B cell (primary cell): ENCODE measurements at regions not wholly inside any gene's neighbourhood (a gene's known extent, or its start where the extent isn't known, plus 50 kb on each side); places are given as distances from the start of the nearest gene placed in this dataset.

Experiments used
- ATAC-seq: fragments of 200-7000 bp; cut with Tn5 transposase; one replicate; pipeline ENCODE4 v1.10.0; 2021; ENCODE audit warnings: low read depth, mild to moderate bottlenecking, moderate number of reproducible peaks, moderate library complexity
- CTCF ChIA-PET: fragments of 350-600 bp; sonication (Branson Sonifier 250); formaldehyde crosslinking; loops from one replicate; lab custom pipeline; 2021; ENCODE audit warnings: antibody characterized with exemption, inconsistent platforms; lab: Charles Lee
- POLR2A ChIA-PET: fragments of 350-600 bp; sonication (Branson Sonifier 250); formaldehyde crosslinking; loops from one replicate; lab custom pipeline; 2021; ENCODE audit warnings: antibody characterized with exemption; lab: Charles Lee
- DNase-seq: peaks from one replicate; pipeline ENCODE4 v3.0.0; 2013
- H2AFZ ChIP-seq: 2 replicates; pipeline ENCODE4 v1.6.1; 2012; ENCODE audit warnings: mild to moderate bottlenecking, low read depth, low read length; ENCODE audit not compliant: insufficient read depth, poor library complexity, severe bottlenecking
- H3K27ac ChIP-seq, 2 donors: 1 replicate in 1 of 2; 2 replicates in 1 of 2; pipeline ENCODE4 v1.5.1; 2012 to 2013; ENCODE audit warnings: low read length in 2 of 2, mild to moderate bottlenecking in 2 of 2, moderate library complexity in 1 of 2
- H3K27me3 ChIP-seq, 4 experiments: fragments of 200-600 bp in 1 of 4; sonication (generic) in 1 of 4; replicated peaks in 1 of 4; 1 replicate in 2 of 4; 2 replicates in 2 of 4; pipeline versions ENCODE4 v1.6.1 to v1.7.0; 2013 to 2016; ENCODE audit warnings: low read length in 3 of 4, mild to moderate bottlenecking in 2 of 4, mixed read lengths in 1 of 4, moderate library complexity in 1 of 4; ENCODE audit not compliant: insufficient read depth in 4 of 4, control insufficient read depth in 3 of 4; ENCODE audit errors: control extremely low read depth in 1 of 4
- H3K36me3 ChIP-seq, 2 experiments: replicated peaks in 1 of 2; 1 replicate in 1 of 2; 2 replicates in 1 of 2; pipeline versions ENCODE4 v1.6.1 to v1.7.1; 2013; ENCODE audit warnings: low read length in 1 of 2; ENCODE audit not compliant: insufficient read depth in 2 of 2, control insufficient read depth in 1 of 2; ENCODE audit errors: control extremely low read depth in 1 of 2, extremely low read depth in 1 of 2
- H3K4me1 ChIP-seq, 2 donors: fragments of 200-600 bp in 1 of 2; sonication (generic) in 1 of 2; 1 replicate in 1 of 2; 2 replicates in 1 of 2; pipeline versions ENCODE4 v1.5.1 to v1.6.1; 2013 to 2017; ENCODE audit warnings: low read length in 2 of 2; ENCODE audit not compliant: control insufficient read depth in 2 of 2, insufficient read depth in 2 of 2
- H3K4me2 ChIP-seq: replicated peaks from 2 replicates; pipeline ENCODE3; 2012; ENCODE audit warnings: mild to moderate bottlenecking, low read depth, low read length; ENCODE audit not compliant: poor library complexity, severe bottlenecking
- H3K4me3 ChIP-seq, 5 experiments: fragments of 200-600 bp in 1 of 5; sonication (generic) in 1 of 5; 1 replicate in 3 of 5; 2 replicates in 2 of 5; pipeline versions ENCODE4 v1.5.1 to v1.7.0; 2011 to 2016; ENCODE audit warnings: low read length in 4 of 5, mild to moderate bottlenecking in 4 of 5, low read depth in 2 of 5, control low read depth in 1 of 5, moderate library complexity in 1 of 5; ENCODE audit not compliant: insufficient read depth in 1 of 5; ENCODE audit errors: control extremely low read depth in 1 of 5, extremely low read depth in 1 of 5
- H3K79me2 ChIP-seq: fragments of 200-600 bp; sonication (generic); one replicate; pipeline ENCODE4 v1.6.0; 2016; ENCODE audit warnings: low read length; ENCODE audit not compliant: control insufficient read depth, insufficient read depth
- H3K9ac ChIP-seq: fragments of 200-600 bp; sonication (generic); 2 replicates; pipeline ENCODE4 v1.6.1; 2017; ENCODE audit warnings: mild to moderate bottlenecking, low read length, moderate library complexity
- H3K9me3 ChIP-seq, 3 donors: one replicate each; pipeline versions ENCODE4 v1.6.1 to v1.7.1; 2013; ENCODE audit warnings: low read length in 2 of 3; ENCODE audit not compliant: control insufficient read depth in 2 of 3, insufficient read depth in 1 of 3; ENCODE audit errors: control extremely low read depth in 1 of 3
- H4K20me1 ChIP-seq: 2 replicates; pipeline ENCODE4 v1.6.0; 2012; ENCODE audit warnings: mild to moderate bottlenecking, low read length; ENCODE audit not compliant: insufficient read depth, control insufficient read depth, poor library complexity, severe bottlenecking
- H3K27ac Mint-ChIP-seq: one replicate; pipeline ENCODE4 v1.8.0; 2021; ENCODE audit warnings: mixed read lengths
- H3K27me3 Mint-ChIP-seq: one replicate; pipeline ENCODE4 v1.8.0; 2021; ENCODE audit warnings: mixed read lengths
- H3K4me1 Mint-ChIP-seq: one replicate; pipeline ENCODE4 v1.8.0; 2021; ENCODE audit warnings: mixed read lengths
- H3K4me3 Mint-ChIP-seq: one replicate; pipeline ENCODE4 v1.8.0; 2021; ENCODE audit warnings: mixed read lengths
- H3K9me3 Mint-ChIP-seq: one replicate; pipeline ENCODE4 v1.8.0; 2022; ENCODE audit warnings: mixed read lengths; ENCODE audit not compliant: insufficient read depth
- CTCF ChIP-seq: fragments of 200-600 bp; IDR thresholded peaks from one replicate; pipeline ENCODE4 v1.8.0; 2022; ENCODE audit warnings: antibody characterized with exemption, mild to moderate bottlenecking
- EZH2 ChIP-seq: IDR thresholded peaks from 2 replicates; pipeline ENCODE4 v1.6.1; 2012; ENCODE audit warnings: borderline replicate concordance, low read depth, mild to moderate bottlenecking, moderate library complexity, low read length; ENCODE audit not compliant: insufficient read depth, poor library complexity, severe bottlenecking
- WGBS: methylation state at CpG from one replicate; pipeline ENCODE4 v1.1.5; 2013; ENCODE audit warnings: missing lambda C conversion rate; ENCODE audit not compliant: insufficient coverage; 5-methylcytosine and 5-hydroxymethylcytosine counted together
- intact Hi-C: fragments of 100-400 bp; cut with micrococcal nuclease; formaldehyde crosslinking; loops from one replicate; pipeline ENCODE4 v1.10.0; 2022

DNA sequence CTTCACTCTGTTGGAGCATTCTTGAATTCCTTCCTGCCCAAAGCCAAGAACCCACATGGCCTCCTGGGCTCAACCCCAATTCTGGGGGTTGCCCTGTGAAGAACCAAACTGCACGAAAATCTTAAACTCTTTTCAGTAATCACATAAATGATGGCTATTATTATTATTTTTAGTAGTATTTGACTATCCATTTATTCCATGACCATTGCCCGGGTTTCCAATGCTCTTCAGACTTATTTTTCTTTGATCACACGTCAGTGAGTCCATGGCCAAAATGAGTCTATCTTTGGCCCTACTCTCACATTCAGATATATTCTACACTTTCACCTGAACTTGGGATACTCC lies 185.9 kb downstream of the AVL9 start:
- H3K4me1 ChIP-seq: no peaks in the 10 kb centered on the region
- no peaks in the 10 kb centered on the region for H3K9me3 Mint-ChIP-seq
- no peaks in the 10 kb centered on the region for H3K4me1 Mint-ChIP-seq
- no peak overlapping the region for H3K27ac Mint-ChIP-seq
- intact Hi-C loops: no loop called here
- CTCF ChIA-PET: no interaction called here
- TF ChIP-seq EZH2 (no peak), CTCF (no peak)
- DNase-seq: no peak
- H3K9me3 ChIP-seq: no peaks in the 10 kb centered on the region
- H3K27me3 Mint-ChIP-seq: no peaks in the 10 kb centered on the region
- H3K4me3 ChIP-seq: no peak overlapping the region
- 100% methylated on average over 2 of the region's 3 CpGs for WGBS
- H3K9ac ChIP-seq: no peak overlapping the region
- H3K4me3 Mint-ChIP-seq: no peak overlapping the region
- H3K27ac ChIP-seq: no peak overlapping the region
- ATAC-seq: no peak
- H2AFZ ChIP-seq: no peak overlapping the region
- H4K20me1 ChIP-seq: no peaks in the 10 kb centered on the region
- no peaks in the 10 kb centered on the region for H3K36me3 ChIP-seq
- POLR2A ChIA-PET: no interaction called here
- H3K4me2 ChIP-seq: no peak overlapping the region
- no peaks in the 10 kb centered on the region for H3K79me2 ChIP-seq
- H3K27me3 ChIP-seq: no peaks in the 10 kb centered on the region

DNA sequence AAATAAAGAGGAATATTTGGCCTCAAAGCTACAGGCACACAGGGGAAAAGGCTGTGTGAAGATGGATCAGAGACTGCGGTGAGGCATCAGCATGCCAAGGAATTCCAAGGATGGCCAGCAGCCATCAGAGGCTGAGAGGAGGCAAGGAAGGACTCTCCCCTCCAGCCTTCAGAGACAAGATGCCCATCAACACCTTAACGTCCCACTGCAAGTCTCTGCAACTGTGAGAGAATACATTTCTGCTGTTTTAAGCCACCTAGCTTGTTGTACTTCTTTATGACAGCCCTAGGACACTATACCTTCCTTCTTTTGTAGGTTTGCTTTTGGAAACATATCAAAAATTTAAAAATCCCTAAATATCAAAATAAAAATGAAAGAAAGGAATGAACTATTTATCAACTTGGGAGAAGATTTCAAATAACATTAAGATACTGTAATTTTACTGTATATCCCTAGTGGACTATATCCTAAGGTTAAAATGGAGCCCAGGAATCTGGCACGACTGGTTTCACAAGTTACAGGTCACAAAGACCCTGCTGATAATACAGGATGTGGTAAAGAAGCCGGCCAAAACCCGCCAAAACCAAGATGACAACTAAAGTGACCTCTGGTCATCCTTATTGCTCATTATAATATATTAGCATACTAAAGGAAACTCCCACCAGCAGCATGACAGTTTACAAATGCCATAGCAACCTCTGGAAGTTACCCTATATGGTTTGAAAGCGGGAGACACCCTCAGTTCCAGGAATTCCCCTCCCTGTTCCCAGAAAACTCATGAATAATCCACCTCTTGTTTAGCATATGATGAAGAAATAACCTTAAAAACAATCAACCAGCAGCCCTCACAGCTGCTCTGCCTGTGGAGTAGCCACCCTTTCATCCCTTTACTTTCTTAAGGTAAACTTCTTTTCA lies 185.2 kb downstream of the AVL9 start:
- Histone ChIP-seq H3K4me2 (no peak overlapping the region), H3K4me1 (no peaks in the 10 kb centered on the region), H3K9me3 (no peaks in the 10 kb centered on the region), H3K27me3 (no peaks in the 10 kb centered on the region), H2AFZ (no peak overlapping the region), H3K36me3 (no peaks in the 10 kb centered on the region), H3K4me3 (no peak overlapping the region), H3K27ac (no peak overlapping the region), H4K20me1 (no peaks in the 10 kb centered on the region), H3K79me2 (no peaks in the 10 kb centered on the region), H3K9ac (no peak overlapping the region)
- Mint-ChIP-seq H3K27ac (no peak overlapping the region), H3K4me3 (no peak overlapping the region), H3K9me3 (no peaks in the 10 kb centered on the region), H3K4me1 (no peaks in the 10 kb centered on the region), H3K27me3 (no peaks in the 10 kb centered on the region)
- ChIA-PET POLR2A (no interaction called here), CTCF (no interaction called here)
- no CpG with 5 or more reads among the region's 6 CpGs for WGBS
- no peak for DNase-seq
- no peak for ATAC-seq
- TF ChIP-seq EZH2: no peak
- no peak for TF ChIP-seq CTCF
- intact Hi-C loops: no loop called here
